ENCODE measurements at regions not wholly inside any gene's neighbourhood (a gene's known extent, or its start where the extent isn't known, plus 50 kb on each side); places are given as distances from the start of the nearest gene placed in this dataset.
"Not testable (repeated sequence)": the region's sequence is repeated elsewhere in the genome, so short reads cannot be mapped to it uniquely, and the experiment has no call there.

GRCh38 chr6:87762116-87762515 is 60.1 kb upstream of the AKIRIN2 start:
- H3K4me1 ChIP-seq (ENCODE audit: control insufficient read depth in 2 of 2, insufficient read depth in 2 of 2, low read length in 2 of 2) = no peaks in the 10 kb centered on the region
- H3K9ac ChIP-seq (ENCODE audit: low read depth in 1 of 2, low read length in 2 of 2) = no peak overlapping the region
- no peak overlapping the region for H3K4me3 ChIP-seq (ENCODE audit: low read length in 2 of 2)
- no peaks in the 10 kb centered on the region for H3K36me3 ChIP-seq (ENCODE audit: control insufficient read depth in 2 of 2, insufficient read depth in 2 of 2, low read length in 2 of 2)
- no peak overlapping the region for H3K27ac ChIP-seq (ENCODE audit: low read depth in 2 of 2, low read length in 2 of 2)
- H3K9me3 ChIP-seq (ENCODE audit: control insufficient read depth in 2 of 2, low read length in 2 of 2) = no peaks in the 10 kb centered on the region
- H3K27me3 ChIP-seq (ENCODE audit: control insufficient read depth in 2 of 2, insufficient read depth in 2 of 2, low read length in 2 of 2) = no peaks in the 10 kb centered on the region

GRCh38 chr6:87757792-87758191 is 55.8 kb upstream of the AKIRIN2 start:
- H3K9ac ChIP-seq (ENCODE audit: low read depth in 1 of 2, low read length in 2 of 2) = no peak overlapping the region
- H3K36me3 ChIP-seq (ENCODE audit: control insufficient read depth in 2 of 2, insufficient read depth in 2 of 2, low read length in 2 of 2) = no peaks in the 10 kb centered on the region
- no peaks in the 10 kb centered on the region for H3K27me3 ChIP-seq (ENCODE audit: control insufficient read depth in 2 of 2, insufficient read depth in 2 of 2, low read length in 2 of 2)
- no peak overlapping the region for H3K4me3 ChIP-seq (ENCODE audit: low read length in 2 of 2)
- H3K9me3 ChIP-seq (ENCODE audit: control insufficient read depth in 2 of 2, low read length in 2 of 2) = no peaks in the 10 kb centered on the region
- no peak overlapping the region for H3K27ac ChIP-seq (ENCODE audit: low read depth in 2 of 2, low read length in 2 of 2)
- H3K4me1 ChIP-seq (ENCODE audit: control insufficient read depth in 2 of 2, insufficient read depth in 2 of 2, low read length in 2 of 2) = peaks cover 0 to 3% of the 10 kb centered on the region in 2 donors

GRCh38 chr6:87756858-87757257 is 54.8 kb upstream of the AKIRIN2 start:
- Histone ChIP-seq H3K27ac (ENCODE audit: low read depth in 2 of 2, low read length in 2 of 2) (no peak overlapping the region), H3K9me3 (ENCODE audit: control insufficient read depth in 2 of 2, low read length in 2 of 2) (no peaks in the 10 kb centered on the region)

GRCh38 chr6:87755708-87756671 is 54.0 kb upstream of the AKIRIN2 start:
- H3K27me3 ChIP-seq (ENCODE audit: control insufficient read depth in 2 of 2, insufficient read depth in 2 of 2, low read length in 2 of 2) = no peaks in the 10 kb centered on the region
- no peaks in the 10 kb centered on the region for H3K36me3 ChIP-seq (ENCODE audit: control insufficient read depth in 2 of 2, insufficient read depth in 2 of 2, low read length in 2 of 2)
- H3K4me1 ChIP-seq (ENCODE audit: control insufficient read depth in 2 of 2, insufficient read depth in 2 of 2, low read length in 2 of 2) = peaks cover 0 to 3% of the 10 kb centered on the region in 2 donors
- H3K27ac ChIP-seq (ENCODE audit: low read depth in 2 of 2, low read length in 2 of 2) = no peak overlapping the region
- H3K9ac ChIP-seq (ENCODE audit: low read depth in 1 of 2, low read length in 2 of 2) = no peak overlapping the region
- H3K9me3 ChIP-seq (ENCODE audit: control insufficient read depth in 2 of 2, low read length in 2 of 2) = no peaks in the 10 kb centered on the region
- H3K4me3 ChIP-seq (ENCODE audit: low read length in 2 of 2) = no peak overlapping the region

More at GRCh38 chr6:87756858-87757257, 54.8 kb upstream of the AKIRIN2 start:
- Histone ChIP-seq H3K36me3 (ENCODE audit: control insufficient read depth in 2 of 2, insufficient read depth in 2 of 2, low read length in 2 of 2) (no peaks in the 10 kb centered on the region), H3K27me3 (ENCODE audit: control insufficient read depth in 2 of 2, insufficient read depth in 2 of 2, low read length in 2 of 2) (no peaks in the 10 kb centered on the region), H3K9ac (ENCODE audit: low read depth in 1 of 2, low read length in 2 of 2) (no peak overlapping the region), H3K4me1 (ENCODE audit: control insufficient read depth in 2 of 2, insufficient read depth in 2 of 2, low read length in 2 of 2) (peaks cover 0 to 3% of the 10 kb centered on the region in 2 donors), H3K4me3 (ENCODE audit: low read length in 2 of 2) (no peak overlapping the region)

- Histone ChIP-seq H3K27ac (ENCODE audit: low read depth in 2 of 2, low read length in 2 of 2) (no peak overlapping the region), H3K4me3 (ENCODE audit: low read length in 2 of 2) (no peak overlapping the region), H3K9me3 (ENCODE audit: control insufficient read depth in 2 of 2, low read length in 2 of 2) (no peaks in the 10 kb centered on the region), H3K9ac (ENCODE audit: low read depth in 1 of 2, low read length in 2 of 2) (no peak overlapping the region), H3K36me3 (ENCODE audit: control insufficient read depth in 2 of 2, insufficient read depth in 2 of 2, low read length in 2 of 2) (no peaks in the 10 kb centered on the region), H3K4me1 (ENCODE audit: control insufficient read depth in 2 of 2, insufficient read depth in 2 of 2, low read length in 2 of 2) (peaks cover 0 to 3% of the 10 kb centered on the region in 2 donors), H3K27me3 (ENCODE audit: control insufficient read depth in 2 of 2, insufficient read depth in 2 of 2, low read length in 2 of 2) (no peaks in the 10 kb centered on the region)
Measured at GRCh38 chr6:87754828-87755227, 52.8 kb upstream of the AKIRIN2 start.

DNA sequence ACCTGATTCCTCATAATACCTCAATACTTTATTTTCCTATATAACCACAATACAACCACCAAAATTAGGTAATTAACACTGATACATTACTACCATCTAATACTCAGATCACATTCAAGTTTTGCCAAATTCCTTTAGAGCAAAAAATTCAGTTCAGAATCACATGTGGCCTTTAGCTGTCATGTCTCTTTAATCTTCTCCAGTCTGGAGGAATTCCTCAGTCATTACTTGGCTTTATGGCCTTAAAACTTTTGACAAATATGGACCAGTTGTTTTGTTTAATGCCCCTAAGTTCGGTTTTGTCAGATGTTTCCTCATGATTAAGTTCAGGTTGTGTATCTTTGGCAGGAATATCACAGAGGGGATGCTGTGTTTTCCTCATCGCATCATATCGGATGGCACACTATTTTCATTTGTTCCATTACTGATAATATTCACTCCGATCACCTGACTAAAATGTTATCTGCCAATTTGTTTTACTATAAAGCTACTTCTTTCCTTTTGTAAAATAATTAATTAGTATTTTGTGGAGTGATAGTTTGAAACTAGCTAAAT is 51.2 kb upstream of the AKIRIN2 start:
- no peaks in the 10 kb centered on the region for H3K9me3 ChIP-seq (ENCODE audit: control insufficient read depth in 2 of 2, low read length in 2 of 2)
- peaks cover 0 to 3% of the 10 kb centered on the region in 2 donors for H3K4me1 ChIP-seq (ENCODE audit: control insufficient read depth in 2 of 2, insufficient read depth in 2 of 2, low read length in 2 of 2)
- H3K36me3 ChIP-seq (ENCODE audit: control insufficient read depth in 2 of 2, insufficient read depth in 2 of 2, low read length in 2 of 2) = no peaks in the 10 kb centered on the region
- no peak overlapping the region for H3K9ac ChIP-seq (ENCODE audit: low read depth in 1 of 2, low read length in 2 of 2)
- H3K4me3 ChIP-seq (ENCODE audit: low read length in 2 of 2) = no peak overlapping the region
- no peaks in the 10 kb centered on the region for H3K27me3 ChIP-seq (ENCODE audit: control insufficient read depth in 2 of 2, insufficient read depth in 2 of 2, low read length in 2 of 2)
- no peak overlapping the region for H3K27ac ChIP-seq (ENCODE audit: low read depth in 2 of 2, low read length in 2 of 2)

DNA sequence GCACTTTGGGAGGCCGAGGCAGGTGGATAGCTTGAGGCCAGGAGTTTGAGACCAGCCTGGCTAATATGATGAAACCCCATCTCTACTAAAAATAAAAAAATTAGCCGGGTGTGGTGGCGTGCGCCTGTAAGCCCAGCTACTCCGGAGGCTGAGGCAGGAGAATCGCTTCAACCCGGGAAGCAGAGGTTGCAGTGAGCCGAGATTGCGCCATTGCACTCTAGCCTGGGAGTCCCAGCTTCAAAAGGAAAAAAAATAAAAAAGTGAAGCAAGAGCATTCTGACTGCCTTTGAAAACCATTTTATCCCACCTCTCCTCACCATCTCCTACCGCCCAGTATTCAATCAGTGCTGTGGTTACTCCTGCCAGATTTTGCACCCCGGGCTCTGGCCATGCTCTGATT is 50.5 kb upstream of the AKIRIN2 start:
- H3K4me3 ChIP-seq (ENCODE audit: low read length in 2 of 2); H3K27me3 ChIP-seq (ENCODE audit: control insufficient read depth in 2 of 2, insufficient read depth in 2 of 2, low read length in 2 of 2); H3K9me3 ChIP-seq (ENCODE audit: control insufficient read depth in 2 of 2, low read length in 2 of 2); H3K9ac ChIP-seq (ENCODE audit: low read depth in 1 of 2, low read length in 2 of 2); H3K4me1 ChIP-seq (ENCODE audit: control insufficient read depth in 2 of 2, insufficient read depth in 2 of 2, low read length in 2 of 2); H3K36me3 ChIP-seq (ENCODE audit: control insufficient read depth in 2 of 2, insufficient read depth in 2 of 2, low read length in 2 of 2); H3K27ac ChIP-seq (ENCODE audit: low read depth in 2 of 2, low read length in 2 of 2): not testable (repeated sequence)
